ENCODE measurements at regions not wholly inside any gene's neighbourhood (a gene's known extent, or its start where the extent isn't known, plus 50 kb on each side); places are given as distances from the start of the nearest gene placed in this dataset.
A peak's percentile ranks its signal among the peaks of the same experiment; 100 is the strongest.

GRCh38 chr16:80164966-80165550 lies 375.7 kb upstream of the DYNLRB2 start:
- DNase-seq: no peak
- intact Hi-C loops (cut with DNase I): no loop called here

GRCh38 chr16:80163339-80163738 lies 377.5 kb upstream of the DYNLRB2 start:
- no peak for DNase-seq
- intact Hi-C loops (cut with DNase I): no loop called here

- DNase-seq: no peak
- intact Hi-C loops (cut with DNase I): no loop called here
Observed at GRCh38 chr16:80161799-80162739, 378.7 kb upstream of the DYNLRB2 start.

GRCh38 chr16:80158766-80159165 lies 382.0 kb upstream of the DYNLRB2 start:
- no peak for DNase-seq
- intact Hi-C loops (cut with DNase I): no loop called here

- intact Hi-C loops (cut with DNase I): no loop called here
- DNase-seq: no peak
Observed at GRCh38 chr16:80151722-80152111, 389.1 kb upstream of the DYNLRB2 start.

- intact Hi-C loops (cut with DNase I): no loop called here
Observed at GRCh38 chr16:80150978-80151721, 389.6 kb upstream of the DYNLRB2 start.

GRCh38 chr16:80148826-80149225 lies 392.0 kb upstream of the DYNLRB2 start:
- DNase-seq: peak in 35 of 42 donors; percentile 4 to 77 (median 37)
- intact Hi-C loops (cut with DNase I): no loop called here

More at GRCh38 chr16:80150978-80151721, 389.6 kb upstream of the DYNLRB2 start:
- DNase-seq: no peak

- intact Hi-C loops (cut with DNase I): no loop called here
- no peak for DNase-seq
Observed at GRCh38 chr16:80147026-80147655, 393.7 kb upstream of the DYNLRB2 start.

GRCh38 chr16:80144191-80144590 lies 396.6 kb upstream of the DYNLRB2 start:
- DNase-seq: no peak

GRCh38 chr16:80142940-80143339 lies 397.9 kb upstream of the DYNLRB2 start:
- intact Hi-C loops (cut with DNase I): no loop called here

More at GRCh38 chr16:80144191-80144590, 396.6 kb upstream of the DYNLRB2 start:
- intact Hi-C loops (cut with DNase I): no loop called here

GRCh38 chr16:80142281-80142680 lies 398.5 kb upstream of the DYNLRB2 start:
- intact Hi-C loops (cut with DNase I): no loop called here
- DNase-seq: no peak

More at GRCh38 chr16:80142940-80143339, 397.9 kb upstream of the DYNLRB2 start:
- DNase-seq: no peak

GRCh38 chr16:80129791-80130190 lies 411.0 kb upstream of the DYNLRB2 start:
- intact Hi-C loops (cut with DNase I): no loop called here
- DNase-seq: no peak

GRCh38 chr16:80125677-80126076 lies 415.1 kb upstream of the DYNLRB2 start:
- DNase-seq: no peak

GRCh38 chr16:80123189-80123588 lies 417.6 kb upstream of the DYNLRB2 start:
- no peak for DNase-seq
- intact Hi-C loops (cut with DNase I): no loop called here

More at GRCh38 chr16:80125677-80126076, 415.1 kb upstream of the DYNLRB2 start:
- intact Hi-C loops (cut with DNase I): no loop called here

- intact Hi-C loops (cut with DNase I): no loop called here
Observed at GRCh38 chr16:80122115-80122514, 418.7 kb upstream of the DYNLRB2 start.

GRCh38 chr16:80121522-80121909 lies 419.3 kb upstream of the DYNLRB2 start:
- intact Hi-C loops (cut with DNase I): no loop called here
- DNase-seq: no peak

More at GRCh38 chr16:80122115-80122514, 418.7 kb upstream of the DYNLRB2 start:
- DNase-seq: peak in 8 of 42 donors; percentile 3 to 25 (median 4)

- peak in 7 of 42 donors; percentile 4 to 39 (median 5) for DNase-seq
- intact Hi-C loops (cut with DNase I): no loop called here
Observed at GRCh38 chr16:80120899-80121521, 419.8 kb upstream of the DYNLRB2 start.

GRCh38 chr16:80117556-80118130 lies 423.1 kb upstream of the DYNLRB2 start:
- DNase-seq: no peak
- intact Hi-C loops (cut with DNase I): no loop called here

Measured in head of caudate nucleus (tissue), 42 donors.